Peyer's patch (tissue), 4 donors: ENCODE measurements at regions not wholly inside any gene's neighbourhood (a gene's known extent, or its start where the extent isn't known, plus 50 kb on each side); places are given as distances from the start of the nearest gene placed in this dataset.
"Not testable (repeated sequence)": the region's sequence is repeated elsewhere in the genome, so short reads cannot be mapped to it uniquely, and the experiment has no call there.

Experiments
- DNase-seq, 3 donors: peaks; one replicate each; pipeline ENCODE4 v3.0.0-alpha.2; 2017 to 2019
- H3K27ac ChIP-seq, 4 donors: fragments of 200-600 bp; sonication (generic); one replicate each; pipeline ENCODE4 v1.5.1; 2016 to 2019
- H3K27me3 ChIP-seq, 2 donors: fragments of 200-600 bp; sonication (generic); one replicate each; pipeline ENCODE4 v1.5.1; 2019
- H3K36me3 ChIP-seq, 3 donors: fragments of 200-600 bp; sonication (generic); one replicate each; pipeline ENCODE4 v1.5.1; 2016 to 2019
- H3K4me1 ChIP-seq, 4 donors: fragments of 200-600 bp; sonication (generic); one replicate each; pipeline ENCODE4 v1.5.1; 2016 to 2019
- H3K4me3 ChIP-seq, 4 donors: fragments of 200-600 bp; sonication (generic); 1 replicate in 3 of 4; 2 replicates in 1 of 4; pipeline ENCODE4 v1.5.1; 2016 to 2019; ENCODE audit warnings: mild to moderate bottlenecking in 1 of 4
- H3K9me3 ChIP-seq, 4 donors: fragments of 200-600 bp; sonication (generic); one replicate each; pipeline ENCODE4 v1.5.1; 2016 to 2019; ENCODE audit warnings: mild to moderate bottlenecking in 1 of 4
- CTCF ChIP-seq, 6 experiments: fragments of 450-650 bp in 4 of 6; fragments of 200-600 bp in 2 of 6; sonication (generic) in 1 of 6; IDR thresholded peaks; one replicate each; pipeline ENCODE4 v1.5.1; 2017 to 2019; ENCODE audit warnings: antibody characterized with exemption in 6 of 6, mild to moderate bottlenecking in 3 of 6, moderate library complexity in 1 of 6
- POLR2A ChIP-seq, 2 donors: fragments of 450-650 bp; IDR thresholded peaks; one replicate each; pipeline ENCODE4 v1.5.1; 2017; ENCODE audit warnings: antibody characterized with exemption in 2 of 2, mild to moderate bottlenecking in 2 of 2, moderate library complexity in 2 of 2

- no peaks in the 10 kb centered on the region for H3K4me1 ChIP-seq
- no peaks in the 10 kb centered on the region for H3K27me3 ChIP-seq
- H3K4me3 ChIP-seq: no peak overlapping the region
- DNase-seq: no peak
- TF ChIP-seq CTCF (IDR thresholded peaks at IDR 0.05): no peak
- TF ChIP-seq POLR2A (IDR thresholded peaks at IDR 0.05): no peak
- no peaks in the 10 kb centered on the region for H3K9me3 ChIP-seq
- no peak overlapping the region for H3K27ac ChIP-seq
- H3K36me3 ChIP-seq: no peaks in the 10 kb centered on the region
Observed at GRCh38 chr6:56831334-56831733, 123.6 kb upstream of the BEND6 start.

- H3K36me3 ChIP-seq: no peaks in the 10 kb centered on the region
- no peaks in the 10 kb centered on the region for H3K4me1 ChIP-seq
- no peaks in the 10 kb centered on the region for H3K9me3 ChIP-seq
- H3K27ac ChIP-seq: no peak overlapping the region
- DNase-seq: no peak
- H3K27me3 ChIP-seq: no peaks in the 10 kb centered on the region
- no peak overlapping the region for H3K4me3 ChIP-seq
- TF ChIP-seq CTCF (IDR thresholded peaks at IDR 0.05): no peak
Observed at GRCh38 chr6:56827908-56828649, 126.8 kb upstream of the BEND6 start.

- not testable (repeated sequence) for H3K4me3 ChIP-seq, H3K36me3 ChIP-seq, DNase-seq, H3K4me1 ChIP-seq, H3K9me3 ChIP-seq, H3K27me3 ChIP-seq, H3K27ac ChIP-seq
Observed at GRCh38 chr6:56824431-56824830, 130.5 kb upstream of the BEND6 start.

GRCh38 chr6:56821005-56821432 is 133.9 kb upstream of the BEND6 start:
- no peak for TF ChIP-seq CTCF (IDR thresholded peaks at IDR 0.05)
- TF ChIP-seq POLR2A (IDR thresholded peaks at IDR 0.05): no peak
- H3K36me3 ChIP-seq: no peaks in the 10 kb centered on the region
- no peaks in the 10 kb centered on the region for H3K27me3 ChIP-seq
- H3K27ac ChIP-seq: no peak overlapping the region
- no peak for DNase-seq
- no peaks in the 10 kb centered on the region for H3K9me3 ChIP-seq
- no peaks in the 10 kb centered on the region for H3K4me1 ChIP-seq
- H3K4me3 ChIP-seq: no peak overlapping the region

- Histone ChIP-seq H3K4me1 (no peaks in the 10 kb centered on the region), H3K36me3 (no peaks in the 10 kb centered on the region), H3K4me3 (no peak overlapping the region), H3K27ac (no peak overlapping the region), H3K27me3 (no peaks in the 10 kb centered on the region), H3K9me3 (no peaks in the 10 kb centered on the region)
- TF ChIP-seq POLR2A (IDR thresholded peaks at IDR 0.05) (no peak), CTCF (IDR thresholded peaks at IDR 0.05) (no peak)
- DNase-seq: no peak
Observed at GRCh38 chr6:56820060-56820459, 134.8 kb upstream of the BEND6 start.

GRCh38 chr6:56819604-56820003 is 135.3 kb upstream of the BEND6 start:
- no peak overlapping the region for H3K4me3 ChIP-seq
- no peaks in the 10 kb centered on the region for H3K27me3 ChIP-seq
- TF ChIP-seq CTCF (IDR thresholded peaks at IDR 0.05): no peak
- TF ChIP-seq POLR2A (IDR thresholded peaks at IDR 0.05): no peak
- no peaks in the 10 kb centered on the region for H3K4me1 ChIP-seq
- no peaks in the 10 kb centered on the region for H3K9me3 ChIP-seq
- H3K27ac ChIP-seq: no peak overlapping the region
- H3K36me3 ChIP-seq: no peaks in the 10 kb centered on the region
- DNase-seq: no peak
